SK-N-SH (cell line): ENCODE measurements at regions not wholly inside any gene's neighbourhood (a gene's known extent, or its start where the extent isn't known, plus 50 kb on each side); places are given as distances from the start of the nearest gene placed in this dataset.

ENCODE experiments used
- SIN3A ChIP-seq: IDR thresholded peaks from 2 replicates; pipeline ENCODE4 v1.6.1; 2012; ENCODE audit warnings: low read depth, mild to moderate bottlenecking, low read length, moderate library complexity, borderline replicate concordance
- TAF1 ChIP-seq: IDR thresholded peaks from 2 replicates; pipeline ENCODE4 v1.6.1; 2012; ENCODE audit warnings: low read depth, mild to moderate bottlenecking, low read length, moderate library complexity, borderline replicate concordance
- TF ChIP-seq, protein P1 (sequence below): IDR thresholded peaks from 2 replicates; pipeline ENCODE4 v1.4.0; 2012; ENCODE audit warnings: low read depth, borderline replicate concordance

- TF ChIP-seq, protein P1, sequence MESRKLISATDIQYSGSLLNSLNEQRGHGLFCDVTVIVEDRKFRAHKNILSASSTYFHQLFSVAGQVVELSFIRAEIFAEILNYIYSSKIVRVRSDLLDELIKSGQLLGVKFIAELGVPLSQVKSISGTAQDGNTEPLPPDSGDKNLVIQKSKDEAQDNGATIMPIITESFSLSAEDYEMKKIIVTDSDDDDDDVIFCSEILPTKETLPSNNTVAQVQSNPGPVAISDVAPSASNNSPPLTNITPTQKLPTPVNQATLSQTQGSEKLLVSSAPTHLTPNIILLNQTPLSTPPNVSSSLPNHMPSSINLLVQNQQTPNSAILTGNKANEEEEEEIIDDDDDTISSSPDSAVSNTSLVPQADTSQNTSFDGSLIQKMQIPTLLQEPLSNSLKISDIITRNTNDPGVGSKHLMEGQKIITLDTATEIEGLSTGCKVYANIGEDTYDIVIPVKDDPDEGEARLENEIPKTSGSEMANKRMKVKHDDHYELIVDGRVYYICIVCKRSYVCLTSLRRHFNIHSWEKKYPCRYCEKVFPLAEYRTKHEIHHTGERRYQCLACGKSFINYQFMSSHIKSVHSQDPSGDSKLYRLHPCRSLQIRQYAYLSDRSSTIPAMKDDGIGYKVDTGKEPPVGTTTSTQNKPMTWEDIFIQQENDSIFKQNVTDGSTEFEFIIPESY: no peak
- TF ChIP-seq TAF1 (no peak), SIN3A (no peak)
These were observed 158.7 kb downstream of the FGF1 start for GRCh38 chr5:142527234-142527633.
